NCI-H82 treated with DMSO at 0.1 percent for 48 hours (cell line): ENCODE measurements at regions not wholly inside any gene's neighbourhood (a gene's known extent, or its start where the extent isn't known, plus 50 kb on each side); places are given as distances from the start of the nearest gene placed in this dataset.

Source experiments
- DNase-seq: peaks from one replicate; lab custom pipeline; 2025; ENCODE audit not compliant: unreplicated experiment; lab: John Stamatoyannopoulos, UW

DNA sequence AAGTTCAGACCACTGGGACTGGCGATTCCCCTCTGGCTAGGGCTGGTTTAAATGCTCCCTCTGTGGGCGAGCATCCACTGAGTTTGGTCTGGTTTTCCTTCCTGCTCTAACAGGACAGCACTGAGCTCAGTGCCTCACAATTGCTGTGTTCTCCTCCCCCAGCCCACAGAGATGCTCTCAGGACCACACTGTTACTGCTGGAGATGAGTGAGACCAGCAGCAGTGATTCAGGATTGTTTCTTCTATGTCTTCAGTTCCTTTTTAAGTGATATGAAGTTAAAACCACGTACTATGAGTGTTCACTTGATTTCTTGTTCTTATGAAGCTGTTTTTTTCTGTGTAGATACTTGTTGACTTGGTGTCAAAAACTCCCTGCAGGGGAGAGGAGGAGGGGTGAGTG lies 180.4 kb upstream of the COL8A1 start:
- DNase-seq = no peak

DNA sequence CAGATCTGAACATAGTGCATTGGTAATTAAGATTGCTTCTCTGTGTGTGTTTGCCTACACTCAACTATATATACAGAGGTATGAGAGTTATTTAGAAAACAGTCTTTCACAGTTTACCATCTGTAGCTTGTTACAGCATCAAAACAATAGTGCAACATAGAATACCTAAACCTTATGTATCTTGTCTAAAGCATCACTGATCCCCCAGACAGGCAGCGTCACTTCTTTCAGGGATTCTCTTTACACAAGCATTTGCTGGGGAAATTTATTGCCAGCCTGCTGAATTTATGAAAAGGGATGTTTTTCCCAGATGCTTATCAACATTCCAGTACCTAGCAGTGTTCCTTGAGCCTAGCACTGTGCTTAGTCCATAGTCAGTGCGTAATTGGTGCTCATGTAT lies 195.8 kb upstream of the COL8A1 start:
- DNase-seq = no peak

DNA sequence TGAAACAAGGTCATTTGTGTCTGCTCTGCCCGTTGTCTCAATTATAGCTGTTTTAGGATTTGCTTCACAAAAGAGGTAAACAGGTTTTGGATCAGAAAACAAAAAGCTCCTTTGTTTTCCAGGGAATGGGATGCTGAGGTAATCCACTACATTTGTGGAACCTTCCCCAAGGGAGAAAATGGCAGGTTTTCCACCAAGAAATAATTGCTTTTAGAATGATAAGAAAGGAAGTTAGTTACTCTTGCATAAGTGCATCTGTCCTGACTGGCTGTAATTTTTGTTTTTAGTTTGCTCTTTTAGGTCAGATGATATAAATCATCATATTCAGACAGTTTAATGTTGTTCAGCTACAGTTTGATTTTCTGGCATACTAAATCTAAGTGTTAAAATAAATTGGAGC lies 198.5 kb upstream of the COL8A1 start:
- no peak for DNase-seq

DNA sequence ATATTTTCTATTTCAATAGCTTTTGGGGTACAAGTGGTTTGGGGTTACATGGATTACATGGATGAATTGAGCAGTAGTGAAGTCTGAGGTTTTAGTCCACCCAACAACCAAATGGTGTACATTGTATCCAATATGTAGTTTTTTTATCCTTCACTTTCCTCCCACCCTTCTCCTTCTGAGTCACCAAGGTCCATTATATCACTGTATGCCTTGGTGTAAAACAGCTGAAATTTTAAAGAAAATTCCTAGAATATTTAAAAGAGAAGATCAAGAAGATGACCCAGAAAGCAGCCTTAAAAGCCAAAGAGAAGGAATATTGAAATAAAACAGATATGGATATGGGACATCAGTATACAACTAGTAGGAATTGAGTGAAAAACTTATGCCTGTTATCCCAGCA lies 204.2 kb upstream of the COL8A1 start:
- DNase-seq = no peak

DNA sequence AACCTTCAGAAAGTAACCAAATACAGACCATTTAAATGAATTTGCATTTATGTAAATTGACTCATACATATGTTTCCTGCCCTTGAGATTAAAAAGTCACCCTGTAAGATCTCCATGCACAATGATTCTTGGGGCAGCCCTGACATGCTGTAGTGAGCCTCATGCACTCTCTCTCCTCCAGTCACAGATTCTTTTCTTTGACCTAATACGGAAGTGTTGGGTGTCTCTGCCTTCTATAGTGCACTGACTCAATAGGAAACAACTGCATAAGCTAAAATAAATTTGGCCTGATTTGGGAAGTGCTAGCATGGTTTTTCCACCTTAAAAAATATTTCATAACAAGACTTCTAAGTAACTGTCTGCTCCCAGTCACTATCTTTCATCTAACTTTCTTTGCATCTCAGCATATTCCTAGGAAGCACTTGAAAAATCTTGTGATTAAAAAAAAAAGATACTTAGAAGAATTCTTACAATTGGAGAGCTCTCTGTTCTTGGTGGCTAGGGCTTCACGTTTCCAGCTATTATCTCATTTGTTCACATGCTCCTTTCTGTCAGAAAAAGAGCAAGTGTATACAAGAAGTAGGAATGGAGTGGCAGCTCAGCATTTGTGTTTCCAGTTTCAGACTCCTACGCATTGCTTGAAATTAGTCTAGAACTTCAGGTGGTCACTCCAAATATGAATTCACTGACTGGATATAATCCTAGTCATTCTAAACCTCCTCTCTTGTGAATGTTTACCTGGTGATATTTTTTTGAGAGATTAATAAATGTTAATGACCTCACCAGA lies 207.9 kb upstream of the COL8A1 start:
- DNase-seq = no peak

DNA sequence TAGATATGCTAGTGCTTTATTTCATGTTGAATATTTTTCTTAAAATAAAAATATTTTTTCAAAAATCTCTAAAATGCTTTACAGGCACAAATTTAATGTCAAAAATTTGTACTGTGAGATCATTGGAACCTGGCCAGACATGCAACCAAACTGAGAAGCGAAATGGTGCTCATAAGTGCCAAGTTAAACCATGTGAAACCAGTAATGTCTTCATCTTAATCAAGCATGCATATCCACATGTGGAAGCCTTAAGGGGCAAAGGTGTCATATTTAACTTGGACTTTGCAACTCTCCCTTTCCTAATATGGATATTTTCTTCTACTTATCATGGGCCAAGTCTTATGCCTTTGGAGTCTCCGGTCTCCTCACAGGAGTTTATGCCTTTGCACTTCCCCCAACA lies 208.9 kb upstream of the COL8A1 start:
- DNase-seq = no peak

DNA sequence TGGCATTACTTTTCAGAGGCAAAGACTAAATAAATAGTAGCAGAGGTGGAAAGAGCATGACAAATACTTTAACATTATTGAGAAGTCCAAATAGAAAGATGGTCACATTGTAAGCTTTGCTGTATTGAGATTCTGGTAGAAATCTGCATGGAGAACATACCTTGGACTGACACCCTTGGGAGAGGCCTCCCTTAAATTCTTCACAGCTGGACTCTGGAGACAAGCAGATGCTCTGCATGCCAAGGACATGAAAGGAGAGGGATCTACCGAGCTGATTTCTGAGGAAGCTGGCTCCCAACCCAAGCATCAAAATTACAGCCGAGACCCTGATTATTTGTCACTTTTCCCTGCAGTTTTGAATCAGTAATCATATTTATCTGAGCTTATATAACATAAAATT lies 212.5 kb upstream of the COL8A1 start:
- DNase-seq = no peak

DNA sequence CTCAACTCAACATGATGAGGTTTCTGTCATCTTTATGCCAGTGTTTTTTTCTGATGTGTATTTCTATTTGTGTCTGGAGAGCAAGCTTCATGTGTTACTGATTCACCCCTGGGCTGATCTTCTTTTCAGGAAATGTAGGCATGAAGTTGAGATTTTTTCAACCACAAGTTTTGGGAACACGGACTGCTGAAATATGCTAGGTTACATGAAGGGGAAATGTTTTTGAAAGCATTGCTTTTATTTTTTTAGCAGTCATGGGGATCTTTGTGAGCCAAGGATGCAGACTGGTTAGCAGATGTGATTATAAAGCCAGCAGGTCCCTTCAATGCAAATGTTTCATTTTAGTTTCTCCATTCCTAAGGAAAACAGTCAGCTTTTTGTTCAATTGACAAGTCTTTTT lies 219.3 kb upstream of the COL8A1 start:
- DNase-seq = no peak

DNA sequence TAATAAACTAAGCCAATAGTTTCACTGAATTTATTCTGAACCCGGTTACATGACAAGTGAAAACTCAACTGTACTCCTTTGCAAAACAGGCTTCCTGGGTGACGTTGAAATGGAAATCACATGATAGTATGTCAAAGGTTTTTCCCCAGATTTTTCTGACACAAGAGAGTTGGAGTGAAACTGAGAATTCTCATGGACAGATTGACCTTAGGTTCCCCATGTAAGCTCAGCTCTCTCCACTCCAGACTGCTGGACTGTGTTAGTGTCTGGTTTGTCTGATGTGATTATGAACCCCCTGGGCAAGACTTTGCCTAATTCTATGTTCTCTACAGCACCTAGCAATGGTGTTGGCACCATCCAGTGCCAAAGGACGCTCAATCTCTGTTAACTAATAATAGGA lies 219.7 kb upstream of the COL8A1 start:
- DNase-seq = no peak

DNA sequence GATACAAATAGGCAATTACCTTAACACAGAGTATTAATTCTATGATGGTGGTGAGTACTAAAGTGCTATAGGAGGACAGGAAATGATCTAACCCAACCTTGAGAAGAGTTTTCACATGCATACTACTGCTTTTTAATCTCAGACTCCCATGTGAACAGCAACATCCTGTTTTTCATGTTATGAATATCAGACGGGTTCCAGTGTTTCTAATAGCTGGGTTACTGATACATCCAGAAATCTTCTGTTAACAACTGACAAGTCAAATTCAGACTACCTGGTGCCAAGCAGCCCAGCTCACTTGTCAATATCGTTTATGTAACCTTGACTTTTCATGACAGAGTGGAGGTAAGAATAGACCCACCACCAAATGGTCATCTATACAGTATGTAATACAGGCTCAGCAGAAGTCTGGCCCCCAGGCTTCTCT lies 220.2 kb upstream of the COL8A1 start:
- no peak for DNase-seq

DNA sequence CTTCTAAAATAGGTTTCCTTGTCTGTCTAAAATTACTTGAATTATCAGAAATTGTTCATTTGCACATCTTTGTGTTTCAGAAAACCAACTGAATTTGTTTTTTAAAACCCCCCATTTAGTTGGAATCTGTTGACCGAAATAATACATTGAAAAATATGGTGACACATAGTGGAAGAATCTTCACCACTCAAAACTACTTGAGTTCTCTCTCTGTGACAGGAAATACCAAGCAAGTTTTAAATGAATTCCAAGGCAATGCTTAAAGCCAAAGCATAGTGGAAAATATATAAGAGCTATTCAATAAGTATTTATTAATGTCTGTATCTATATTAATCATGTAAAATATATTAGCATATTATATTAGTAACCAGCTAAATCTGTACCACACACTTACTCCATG lies 224.9 kb upstream of the COL8A1 start:
- DNase-seq = no peak

DNA sequence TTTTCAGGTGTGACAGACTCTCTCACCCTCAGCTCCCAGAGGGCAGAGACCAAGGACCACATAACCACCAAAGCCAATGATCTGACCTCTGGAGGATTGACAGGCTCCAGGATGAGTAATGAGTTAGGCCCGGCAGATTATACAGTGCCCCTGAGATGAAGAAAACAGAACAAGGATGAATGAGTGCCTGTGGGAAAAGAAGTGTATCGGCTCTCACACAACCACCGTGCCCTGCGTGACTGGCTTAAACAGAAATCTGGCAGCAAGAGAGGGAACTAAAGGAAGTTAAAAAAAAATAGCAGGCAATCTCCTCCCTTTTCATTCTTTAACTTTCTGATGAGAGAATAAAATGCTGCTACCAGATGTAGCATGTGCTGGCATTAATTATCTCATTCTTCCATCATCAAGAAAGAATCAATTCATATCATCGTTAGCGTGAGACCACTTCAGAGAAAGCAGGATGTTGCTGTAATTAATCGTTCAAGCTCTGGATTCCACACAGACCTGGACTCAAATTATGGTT lies 227.5 kb upstream of the COL8A1 start:
- DNase-seq = no peak

DNA sequence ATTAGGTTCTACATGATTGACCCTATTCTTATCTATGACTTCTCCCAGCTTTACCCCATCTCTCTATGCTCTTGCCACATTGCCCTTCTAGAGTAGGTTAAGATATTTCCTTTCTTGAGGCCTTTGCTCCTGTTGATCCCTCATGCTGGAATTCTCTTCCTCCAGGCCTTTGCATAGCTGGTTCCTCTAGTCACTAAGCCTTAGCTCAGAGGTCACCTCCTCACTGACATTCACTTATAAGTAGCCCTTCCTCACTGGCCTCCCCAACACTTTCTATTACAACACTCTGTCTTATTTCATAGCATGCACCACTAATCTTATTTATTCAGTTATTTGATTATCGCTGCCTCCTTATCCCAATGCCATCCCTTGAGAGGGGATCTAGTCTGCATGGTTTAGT lies 228.4 kb upstream of the COL8A1 start:
- DNase-seq = peak; percentile 41

DNA sequence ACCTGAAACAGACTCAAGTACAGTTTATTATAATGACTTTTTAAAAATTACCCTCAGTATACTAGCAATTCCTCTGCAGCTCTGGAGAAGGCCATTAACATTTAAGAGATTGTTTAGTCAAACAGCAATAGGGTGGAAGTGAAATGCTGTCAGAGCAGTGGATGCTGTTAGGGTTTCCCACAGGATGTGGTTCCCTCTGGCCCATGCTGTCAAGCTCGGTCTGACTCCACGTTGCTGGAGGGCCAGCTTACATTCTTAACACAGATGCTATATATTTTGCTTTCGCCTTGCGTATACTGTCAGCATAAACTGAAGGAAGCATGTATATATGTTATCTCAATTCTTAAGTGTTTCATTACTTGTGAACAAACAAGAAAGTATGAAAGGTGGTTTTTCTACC lies 231.1 kb upstream of the COL8A1 start:
- no peak for DNase-seq

DNA sequence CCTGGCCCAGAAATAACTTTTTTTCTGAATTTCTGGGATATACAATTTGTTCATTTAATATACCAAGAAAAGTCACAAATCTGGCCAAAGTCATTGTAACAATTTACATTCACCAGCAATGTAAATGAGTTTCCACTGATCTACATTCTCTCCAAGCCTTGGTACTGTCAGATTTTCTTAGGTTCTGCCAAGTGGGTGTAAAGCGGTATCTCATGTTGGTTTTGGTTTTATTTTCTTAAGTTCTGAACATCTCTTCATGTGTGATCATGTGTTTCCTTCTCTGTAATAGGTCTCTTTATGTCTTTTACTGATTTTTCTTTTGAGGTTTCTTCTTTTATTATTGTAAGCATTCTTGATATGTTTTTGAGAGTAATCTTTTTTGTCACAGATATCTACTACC lies 235.6 kb upstream of the COL8A1 start:
- DNase-seq = no peak

DNA sequence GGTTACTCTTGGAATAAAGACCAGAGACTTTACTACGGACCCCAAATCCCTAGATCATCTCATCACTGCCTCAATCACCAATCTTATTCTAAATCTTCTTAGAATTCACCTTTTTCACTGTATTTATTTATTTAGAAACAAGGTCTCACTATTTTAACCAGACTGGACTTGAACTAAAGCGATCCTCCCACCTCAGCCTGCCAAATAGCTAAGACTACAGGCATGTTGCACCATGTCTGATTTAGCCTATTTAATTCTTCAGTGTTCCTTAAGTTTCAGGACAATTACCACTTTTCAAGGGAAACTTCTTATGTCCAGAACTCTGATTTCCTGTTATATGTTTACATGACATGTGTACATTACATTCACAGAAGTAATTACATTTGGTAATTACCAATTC lies 238.0 kb upstream of the COL8A1 start:
- DNase-seq = no peak

DNA sequence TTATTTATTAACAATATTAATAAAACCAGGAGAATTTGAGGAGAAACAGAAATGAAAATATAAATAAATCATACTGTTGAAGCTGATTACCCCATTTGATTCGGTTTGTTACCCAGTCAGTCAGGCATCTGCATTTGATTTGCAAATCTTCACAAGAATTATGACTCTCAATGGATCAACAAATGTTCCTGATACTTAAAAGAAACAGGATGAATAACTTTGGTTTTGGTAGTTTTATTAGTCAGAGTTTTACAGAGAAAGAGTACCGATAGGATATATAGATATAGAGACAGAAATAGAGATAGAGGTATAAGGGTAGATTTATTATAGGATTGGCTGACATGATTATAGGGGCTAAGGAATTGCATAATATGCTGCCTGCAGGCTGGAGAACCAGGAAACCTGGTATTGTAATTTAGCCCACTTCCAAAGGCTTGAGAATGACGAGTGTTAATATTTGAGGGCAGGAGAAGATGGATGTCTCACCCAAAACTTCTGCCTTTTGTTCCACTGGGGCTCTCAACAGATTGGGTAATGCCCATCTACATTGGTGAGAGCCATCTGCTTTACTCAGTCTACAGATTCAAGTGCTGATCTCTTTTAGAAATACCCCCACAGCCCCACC lies 241.6 kb upstream of the COL8A1 start:
- DNase-seq = no peak

DNA sequence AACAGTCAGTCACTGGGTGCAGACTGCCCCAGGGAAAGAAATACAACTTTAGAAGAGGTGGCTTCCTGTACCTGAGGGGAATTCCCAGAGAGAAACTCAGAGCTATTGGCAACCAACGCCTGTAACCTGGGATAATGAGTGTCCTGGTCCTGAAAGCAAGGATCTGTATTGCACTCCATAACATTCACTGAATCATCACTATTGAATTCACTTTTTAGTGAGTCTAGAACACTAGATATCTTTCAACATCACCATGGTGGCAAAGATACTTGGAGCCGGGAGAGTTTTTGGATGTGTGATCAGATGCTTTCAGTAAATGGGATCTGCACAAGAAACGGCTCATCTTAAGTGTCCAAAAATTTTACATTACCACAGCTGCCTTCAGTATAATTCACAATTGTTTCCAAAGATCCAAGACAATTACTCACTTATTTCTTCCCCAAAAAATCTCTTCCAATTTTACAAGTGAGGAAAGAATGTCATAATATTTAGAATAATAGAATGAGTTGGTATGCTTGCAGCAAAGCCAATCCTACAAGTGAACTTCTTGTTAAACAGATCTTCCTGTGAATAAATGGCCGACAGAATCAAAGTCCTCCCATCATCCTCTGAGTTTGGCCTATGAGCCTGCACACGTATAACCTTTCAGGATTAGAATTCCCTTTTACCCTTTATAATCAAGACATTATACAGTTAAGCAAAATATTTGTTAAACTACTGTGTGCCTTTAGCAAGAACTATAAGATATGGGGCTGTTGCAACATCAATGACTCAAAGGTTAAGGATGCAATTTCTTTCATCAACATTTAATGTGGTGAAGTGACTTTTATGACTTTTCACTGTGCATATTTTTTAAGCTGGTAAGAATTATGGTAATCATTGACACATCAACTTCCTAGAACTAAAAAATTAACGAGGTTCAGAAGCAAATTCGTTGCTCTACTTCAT lies 243.3 kb upstream of the COL8A1 start:
- no peak for DNase-seq

DNA sequence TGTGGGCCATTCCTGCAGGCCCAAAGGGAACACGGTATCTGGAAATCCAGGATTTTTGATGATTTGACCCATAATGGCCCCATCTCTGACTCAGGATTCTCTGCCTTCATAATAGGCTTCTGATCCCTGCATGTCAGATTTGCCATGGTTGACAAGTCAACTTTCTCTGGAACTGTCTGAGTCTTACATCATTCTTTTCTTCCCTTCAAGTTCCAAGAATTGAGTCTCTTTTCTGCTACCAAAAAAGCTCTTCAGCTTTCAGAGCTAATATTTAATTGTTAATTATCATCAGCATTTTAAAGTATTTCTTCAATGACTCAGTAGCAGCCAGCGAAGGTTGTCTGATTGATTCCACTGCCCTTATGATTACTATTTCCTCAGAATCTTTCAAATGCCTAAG lies 244.4 kb upstream of the COL8A1 start:
- DNase-seq = no peak

DNA sequence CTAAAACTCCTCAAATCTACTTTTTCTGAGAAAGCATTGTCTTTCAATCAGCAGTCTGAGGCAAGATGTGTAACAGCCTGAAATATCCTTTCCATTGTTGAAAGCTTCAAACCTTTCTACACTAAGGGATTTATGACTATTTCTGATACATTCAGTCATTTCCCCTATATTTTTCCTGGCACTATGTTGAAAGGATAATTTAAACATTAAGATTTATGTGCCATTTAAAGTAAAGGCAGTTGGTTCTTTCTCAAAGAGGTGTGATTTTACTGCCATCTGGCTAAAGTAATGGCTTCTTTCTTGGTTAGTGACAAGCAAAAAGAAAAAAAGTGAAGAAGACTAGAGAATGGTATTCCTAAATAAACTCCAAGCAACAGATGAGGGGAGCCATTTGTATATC lies 249.6 kb upstream of the COL8A1 start:
- no peak for DNase-seq

DNA sequence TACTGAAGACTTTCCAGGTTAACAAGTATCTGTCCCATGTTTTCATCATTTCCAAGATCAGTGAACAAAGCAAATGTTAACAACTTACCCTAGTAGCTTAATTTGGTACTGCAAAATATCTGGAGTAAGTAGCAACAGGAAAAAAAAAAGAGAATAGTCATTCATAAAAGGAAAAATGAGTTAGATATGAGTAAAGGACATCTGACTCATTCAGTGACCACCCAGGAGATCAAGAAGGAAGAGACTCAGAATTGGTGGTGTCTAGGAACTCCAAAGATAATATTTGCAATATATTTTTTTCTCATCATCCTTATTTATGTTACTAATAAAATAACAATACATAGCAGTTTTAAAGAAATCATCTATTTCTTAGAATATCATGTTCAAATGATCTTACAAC lies 253.8 kb upstream of the COL8A1 start:
- DNase-seq = no peak

DNA sequence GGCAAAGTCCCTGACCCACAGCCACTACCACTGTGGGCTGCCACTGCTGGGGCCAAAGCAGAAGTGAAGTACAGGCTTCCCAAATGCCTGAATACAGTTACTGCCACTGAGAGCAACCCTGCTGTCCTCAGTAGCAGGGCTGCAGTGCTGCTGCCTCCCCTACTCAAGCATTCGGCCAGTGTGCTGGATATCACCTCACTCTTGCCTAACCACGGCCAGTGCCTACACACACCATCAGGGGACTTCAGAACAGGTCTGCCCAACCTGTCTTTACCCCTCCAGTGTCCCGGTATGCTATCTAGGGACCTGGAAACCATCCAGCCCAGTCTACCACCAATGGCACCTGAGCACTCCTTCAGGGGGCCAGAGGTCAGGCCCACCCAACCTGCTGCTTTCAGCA lies 261.5 kb upstream of the COL8A1 start:
- no peak for DNase-seq
